ENCODE measurements at regions not wholly inside any gene's neighbourhood (a gene's known extent, or its start where the extent isn't known, plus 50 kb on each side); places are given as distances from the start of the nearest gene placed in this dataset.

GRCh38 chr2:223501641-223502040 lies 100.5 kb downstream of the SCG2 start:
- Mint-ChIP-seq H3K27ac (no peak overlapping the region), H3K4me1 (no peaks in the 10 kb centered on the region), H3K9me3 (no peaks in the 10 kb centered on the region), H3K36me3 (no peaks in the 10 kb centered on the region), H3K4me3 (no peak overlapping the region)
- no peak for ATAC-seq
- no peak for DNase-seq (ENCODE audit: low spot score in 2 of 2)

- no peak for DNase-seq (ENCODE audit: low spot score in 2 of 2)
- Mint-ChIP-seq H3K4me1 (no peaks in the 10 kb centered on the region), H3K4me3 (no peak overlapping the region), H3K36me3 (no peaks in the 10 kb centered on the region), H3K9me3 (no peaks in the 10 kb centered on the region), H3K27ac (no peak overlapping the region)
- ATAC-seq = no peak
Measured at GRCh38 chr2:223503746-223504145, 98.4 kb downstream of the SCG2 start.

GRCh38 chr2:223508372-223508771 lies 93.8 kb downstream of the SCG2 start:
- Mint-ChIP-seq H3K9me3 (no peaks in the 10 kb centered on the region), H3K36me3 (no peaks in the 10 kb centered on the region), H3K4me3 (no peak overlapping the region), H3K4me1 (no peaks in the 10 kb centered on the region), H3K27ac (no peak overlapping the region)
- ATAC-seq (no peak), DNase-seq (ENCODE audit: low spot score in 2 of 2) (no peak)

- Mint-ChIP-seq H3K4me1 (no peaks in the 10 kb centered on the region), H3K4me3 (no peak overlapping the region), H3K9me3 (no peaks in the 10 kb centered on the region), H3K27ac (no peak overlapping the region), H3K36me3 (no peaks in the 10 kb centered on the region)
- DNase-seq (ENCODE audit: low spot score in 2 of 2) = no peak
- no peak for ATAC-seq
Measured at GRCh38 chr2:223510713-223511112, 91.4 kb downstream of the SCG2 start.

- Mint-ChIP-seq H3K9me3 (no peaks in the 10 kb centered on the region), H3K4me3 (no peak overlapping the region), H3K4me1 (no peaks in the 10 kb centered on the region), H3K27ac (no peak overlapping the region), H3K36me3 (no peaks in the 10 kb centered on the region)
- DNase-seq (ENCODE audit: low spot score in 2 of 2) = no peak
- no peak for ATAC-seq
Measured at GRCh38 chr2:223511168-223511567, 91.0 kb downstream of the SCG2 start.

GRCh38 chr2:223513771-223514455 lies 88.2 kb downstream of the SCG2 start:
- no peaks in the 10 kb centered on the region for H3K4me1 Mint-ChIP-seq
- DNase-seq (ENCODE audit: low spot score in 2 of 2) (no peak), ATAC-seq (no peak)
- H3K4me3 Mint-ChIP-seq = no peak overlapping the region
- H3K27ac Mint-ChIP-seq = no peak overlapping the region
- H3K36me3 Mint-ChIP-seq = no peaks in the 10 kb centered on the region
- no peaks in the 10 kb centered on the region for H3K9me3 Mint-ChIP-seq

GRCh38 chr2:223519471-223519870 lies 82.7 kb downstream of the SCG2 start:
- DNase-seq (ENCODE audit: low spot score in 2 of 2) (no peak), ATAC-seq (no peak)
- no peaks in the 10 kb centered on the region for H3K4me1 Mint-ChIP-seq
- H3K9me3 Mint-ChIP-seq = no peaks in the 10 kb centered on the region
- H3K36me3 Mint-ChIP-seq = no peaks in the 10 kb centered on the region
- no peak overlapping the region for H3K27ac Mint-ChIP-seq
- no peak overlapping the region for H3K4me3 Mint-ChIP-seq

- ATAC-seq = no peak
- Mint-ChIP-seq H3K27ac (no peak overlapping the region), H3K4me3 (no peak overlapping the region), H3K9me3 (no peaks in the 10 kb centered on the region), H3K36me3 (no peaks in the 10 kb centered on the region), H3K4me1 (no peaks in the 10 kb centered on the region)
- no peak for DNase-seq (ENCODE audit: low spot score in 2 of 2)
Measured at GRCh38 chr2:223522796-223523195, 79.4 kb downstream of the SCG2 start.

GRCh38 chr2:223523551-223524001 lies 78.6 kb downstream of the SCG2 start:
- Mint-ChIP-seq H3K4me3 (no peak overlapping the region), H3K4me1 (no peaks in the 10 kb centered on the region), H3K9me3 (no peaks in the 10 kb centered on the region), H3K36me3 (no peaks in the 10 kb centered on the region), H3K27ac (no peak overlapping the region)
- DNase-seq (ENCODE audit: low spot score in 2 of 2) (no peak), ATAC-seq (no peak)

GRCh38 chr2:223524066-223524465 lies 78.1 kb downstream of the SCG2 start:
- H3K9me3 Mint-ChIP-seq = no peaks in the 10 kb centered on the region

GRCh38 chr2:223526106-223526505 lies 76.1 kb downstream of the SCG2 start:
- H3K4me1 Mint-ChIP-seq = no peaks in the 10 kb centered on the region
- no peak overlapping the region for H3K27ac Mint-ChIP-seq
- ATAC-seq = no peak
- peaks cover 5% of the 10 kb centered on the region for H3K9me3 Mint-ChIP-seq
- H3K36me3 Mint-ChIP-seq = no peaks in the 10 kb centered on the region
- H3K4me3 Mint-ChIP-seq = no peak overlapping the region
- DNase-seq (ENCODE audit: low spot score in 2 of 2) = no peak

More at GRCh38 chr2:223524066-223524465, 78.1 kb downstream of the SCG2 start:
- DNase-seq (ENCODE audit: low spot score in 2 of 2) (no peak), ATAC-seq (no peak)
- Mint-ChIP-seq H3K36me3 (no peaks in the 10 kb centered on the region), H3K4me1 (no peaks in the 10 kb centered on the region), H3K27ac (no peak overlapping the region), H3K4me3 (no peak overlapping the region)

GRCh38 chr2:223528036-223528435 lies 74.1 kb downstream of the SCG2 start:
- H3K4me1 Mint-ChIP-seq = no peaks in the 10 kb centered on the region
- H3K27ac Mint-ChIP-seq = no peak overlapping the region
- no peak overlapping the region for H3K4me3 Mint-ChIP-seq
- no peak for ATAC-seq
- H3K36me3 Mint-ChIP-seq = no peaks in the 10 kb centered on the region
- peaks cover 5% of the 10 kb centered on the region for H3K9me3 Mint-ChIP-seq
- no peak for DNase-seq (ENCODE audit: low spot score in 2 of 2)

GRCh38 chr2:223529696-223530095 lies 72.5 kb downstream of the SCG2 start:
- H3K36me3 Mint-ChIP-seq = no peaks in the 10 kb centered on the region
- no peak overlapping the region for H3K27ac Mint-ChIP-seq
- no peak for ATAC-seq
- DNase-seq (ENCODE audit: low spot score in 2 of 2) = no peak
- H3K9me3 Mint-ChIP-seq = peaks cover 5% of the 10 kb centered on the region
- no peaks in the 10 kb centered on the region for H3K4me1 Mint-ChIP-seq
- no peak overlapping the region for H3K4me3 Mint-ChIP-seq

- ATAC-seq (no peak), DNase-seq (ENCODE audit: low spot score in 2 of 2) (no peak)
- H3K27ac Mint-ChIP-seq = no peak overlapping the region
- no peak overlapping the region for H3K4me3 Mint-ChIP-seq
- H3K9me3 Mint-ChIP-seq = peaks cover 5% of the 10 kb centered on the region
- H3K4me1 Mint-ChIP-seq = no peaks in the 10 kb centered on the region
- H3K36me3 Mint-ChIP-seq = no peaks in the 10 kb centered on the region
Measured at GRCh38 chr2:223530811-223531210, 71.3 kb downstream of the SCG2 start.

- H3K36me3 Mint-ChIP-seq = no peaks in the 10 kb centered on the region
- H3K9me3 Mint-ChIP-seq = peaks cover 5% of the 10 kb centered on the region
- ATAC-seq (no peak), DNase-seq (ENCODE audit: low spot score in 2 of 2) (no peak)
- H3K4me1 Mint-ChIP-seq = no peaks in the 10 kb centered on the region
- no peak overlapping the region for H3K4me3 Mint-ChIP-seq
- H3K27ac Mint-ChIP-seq = no peak overlapping the region
Measured at GRCh38 chr2:223532161-223532560, 70.0 kb downstream of the SCG2 start.

- Mint-ChIP-seq H3K27ac (no peak overlapping the region), H3K4me1 (no peaks in the 10 kb centered on the region), H3K36me3 (no peaks in the 10 kb centered on the region), H3K4me3 (no peak overlapping the region), H3K9me3 (peaks cover 5% of the 10 kb centered on the region)
- ATAC-seq (no peak), DNase-seq (ENCODE audit: low spot score in 2 of 2) (no peak)
Measured at GRCh38 chr2:223532712-223533111, 69.4 kb downstream of the SCG2 start.

GRCh38 chr2:223536546-223536945 lies 65.6 kb downstream of the SCG2 start:
- Mint-ChIP-seq H3K4me3 (no peak overlapping the region), H3K27ac (no peak overlapping the region), H3K4me1 (no peaks in the 10 kb centered on the region), H3K9me3 (no peaks in the 10 kb centered on the region), H3K36me3 (no peaks in the 10 kb centered on the region)
- ATAC-seq = no peak
- no peak for DNase-seq (ENCODE audit: low spot score in 2 of 2)
